HG03342 (cell line): ENCODE measurements at regions not wholly inside any gene's neighbourhood (a gene's known extent, or its start where the extent isn't known, plus 50 kb on each side); places are given as distances from the start of the nearest gene placed in this dataset.

Experiments used
- ATAC-seq: cut with Tn5 transposase; IDR thresholded peaks from one replicate; pipeline ENCODE4 v1.9.1; 2021; ENCODE audit warnings: mild to moderate bottlenecking, moderate library complexity; ENCODE audit not compliant: unreplicated experiment

DNA sequence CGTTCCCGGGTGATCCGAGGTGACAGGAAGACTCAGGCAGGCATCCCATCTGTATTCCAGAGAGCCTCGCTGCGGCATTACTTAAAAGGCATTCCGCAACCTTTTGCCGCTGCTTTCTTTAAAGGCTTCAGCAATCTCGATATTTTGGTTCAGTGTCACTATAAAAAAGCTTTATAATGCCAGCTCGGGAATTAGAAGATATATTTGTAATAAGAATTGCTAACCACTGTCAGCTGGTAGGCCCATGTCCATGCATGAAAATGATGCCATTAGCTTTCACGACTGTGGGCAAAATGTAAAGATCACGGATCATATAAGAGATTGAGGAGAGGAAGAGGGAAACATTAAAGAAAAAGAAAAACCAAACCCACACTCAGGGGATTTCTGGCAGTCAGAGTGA is 578.6 kb upstream of the CDH5 start:
- ATAC-seq = no peak

DNA sequence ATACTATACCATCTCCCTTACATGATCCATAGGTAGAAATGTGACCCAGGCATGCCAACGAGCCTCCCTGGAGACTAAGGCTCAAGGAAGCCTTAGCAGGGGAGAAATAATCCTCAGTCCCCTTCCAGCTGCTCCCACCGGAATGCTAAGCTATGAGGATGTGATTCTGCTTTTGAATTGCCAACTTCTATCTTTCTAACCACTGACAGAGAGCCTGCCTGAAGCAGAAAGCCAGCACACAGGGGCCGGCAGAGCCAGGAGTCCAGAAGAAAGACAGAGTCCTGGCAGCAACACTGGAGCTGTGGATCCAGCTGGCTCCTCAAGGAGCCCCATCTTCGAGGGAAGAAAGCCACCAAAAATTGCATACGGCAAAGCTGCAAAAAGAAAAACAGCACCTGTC is 579.6 kb upstream of the CDH5 start:
- ATAC-seq = no peak

DNA sequence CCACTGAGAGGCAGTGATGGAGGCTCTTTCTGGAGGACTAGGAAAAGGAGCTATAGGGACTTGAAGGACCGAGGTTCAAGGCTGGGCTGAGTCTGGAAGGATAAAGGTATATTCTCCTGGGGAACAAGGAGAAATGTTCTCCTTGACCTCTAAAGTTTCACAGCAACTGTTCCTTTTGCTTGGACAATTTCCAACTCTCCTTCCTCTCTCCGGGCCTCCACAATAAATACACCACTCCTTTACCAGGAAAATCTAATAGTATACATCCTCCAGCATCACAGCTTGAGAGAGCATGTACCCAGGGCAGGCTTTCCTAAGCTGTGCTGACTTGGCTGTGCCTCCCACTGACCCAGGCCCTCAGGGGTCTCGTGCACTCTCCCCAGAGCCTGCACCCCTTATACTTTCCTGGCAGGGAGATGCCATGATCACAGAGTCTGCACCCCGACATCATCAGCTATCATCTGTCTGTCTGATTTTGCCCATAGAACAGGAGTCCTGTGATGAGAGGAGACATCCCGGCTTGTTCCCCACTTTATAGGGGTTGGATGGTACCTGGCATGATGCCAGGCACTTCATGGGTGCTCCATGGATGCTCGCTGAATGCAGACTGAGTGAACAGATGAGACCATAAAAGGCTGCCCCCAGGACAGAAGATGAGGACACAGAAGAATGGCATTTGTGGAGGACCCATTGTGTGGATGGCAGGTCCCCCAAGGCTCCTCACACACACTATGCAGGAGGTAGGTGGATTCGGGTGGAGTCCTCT is 582.6 kb upstream of the CDH5 start:
- ATAC-seq = no peak

DNA sequence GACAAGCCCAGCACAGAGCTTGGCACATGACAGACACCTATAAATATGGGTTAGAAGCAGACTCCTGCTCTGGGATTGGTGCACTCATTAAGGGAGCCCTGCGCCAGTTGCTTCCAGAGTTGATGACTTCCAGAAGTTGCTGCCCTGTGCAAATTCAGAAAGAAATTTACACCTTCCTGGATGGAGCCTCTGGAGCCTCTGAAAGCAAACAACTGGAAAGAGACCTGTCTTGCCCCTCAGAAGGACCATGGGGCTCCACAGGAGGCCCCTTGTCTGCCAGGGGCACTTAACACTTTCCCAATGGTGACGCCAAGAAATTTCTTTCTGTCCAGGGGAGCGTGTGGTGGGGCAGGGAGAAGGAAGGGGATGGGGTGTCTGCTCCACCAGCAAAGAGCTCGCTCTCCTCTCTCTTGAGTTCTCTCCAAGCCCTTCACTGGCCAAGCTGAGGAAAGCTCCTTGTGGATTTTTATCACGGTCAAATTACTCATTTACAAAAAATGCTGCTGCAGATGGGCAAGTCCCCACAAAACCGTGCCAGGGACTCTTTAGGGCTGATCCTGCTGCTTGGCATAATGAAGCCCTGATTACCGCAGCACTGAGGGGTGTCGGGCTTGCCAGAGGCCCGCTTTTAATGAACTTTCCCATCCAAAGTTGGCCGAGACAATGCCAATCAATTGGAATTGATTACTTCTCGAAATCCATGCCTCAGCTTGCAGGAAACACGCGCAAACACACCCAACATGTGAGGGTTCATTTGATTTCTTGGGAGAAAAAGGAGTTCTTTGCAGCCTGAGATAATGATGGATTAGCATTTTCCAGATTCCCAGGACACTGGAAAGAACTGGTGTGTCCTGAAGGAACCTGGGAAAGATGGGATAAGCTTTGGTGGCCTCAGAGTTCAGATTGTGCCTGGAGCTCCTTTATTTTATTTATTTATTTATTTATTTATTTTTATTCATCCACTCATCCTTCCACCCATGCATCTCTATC is 583.6 kb upstream of the CDH5 start:
- ATAC-seq = no peak

DNA sequence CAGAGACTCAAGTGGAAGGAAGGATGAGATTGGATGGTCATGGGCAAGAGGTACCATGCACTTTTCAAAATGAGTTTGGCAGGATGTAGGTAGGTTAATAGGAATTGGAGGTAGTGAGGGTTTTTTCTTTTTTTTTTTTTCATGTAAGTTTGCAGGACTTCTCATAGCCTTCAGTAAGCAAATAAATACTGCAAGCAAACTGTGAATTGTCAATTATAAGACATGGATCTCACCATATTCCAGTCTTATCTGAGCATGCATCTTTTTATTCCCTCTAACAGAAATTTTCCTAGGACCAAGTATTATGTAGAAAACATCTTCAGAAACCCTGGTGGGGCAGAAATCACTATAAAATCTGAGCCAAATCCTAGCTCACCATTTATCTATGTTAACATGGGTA is 584.6 kb upstream of the CDH5 start:
- no peak for ATAC-seq

GRCh38 chr16:65781363-65781762 is 585.1 kb upstream of the CDH5 start:
- no peak for ATAC-seq

DNA sequence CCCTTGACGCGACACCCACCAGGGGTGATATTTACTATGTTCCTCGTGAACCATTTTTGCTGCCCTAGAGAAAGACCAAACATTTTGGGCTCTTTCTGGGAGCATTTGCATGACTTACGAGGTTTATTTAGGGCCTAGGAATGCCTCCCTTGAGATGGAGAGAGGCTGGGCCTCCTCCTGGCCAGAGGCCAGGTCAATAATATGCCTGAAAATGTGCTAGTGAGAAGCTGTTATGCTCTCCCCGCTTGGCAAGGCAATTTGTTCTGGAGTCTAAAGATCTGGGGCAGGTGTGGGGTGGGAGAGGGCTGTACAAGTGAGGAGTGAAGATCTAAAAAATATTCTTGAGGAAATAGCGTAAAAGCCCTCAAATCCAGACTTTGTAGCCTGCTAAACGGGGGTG is 587.3 kb upstream of the CDH5 start:
- no peak for ATAC-seq

DNA sequence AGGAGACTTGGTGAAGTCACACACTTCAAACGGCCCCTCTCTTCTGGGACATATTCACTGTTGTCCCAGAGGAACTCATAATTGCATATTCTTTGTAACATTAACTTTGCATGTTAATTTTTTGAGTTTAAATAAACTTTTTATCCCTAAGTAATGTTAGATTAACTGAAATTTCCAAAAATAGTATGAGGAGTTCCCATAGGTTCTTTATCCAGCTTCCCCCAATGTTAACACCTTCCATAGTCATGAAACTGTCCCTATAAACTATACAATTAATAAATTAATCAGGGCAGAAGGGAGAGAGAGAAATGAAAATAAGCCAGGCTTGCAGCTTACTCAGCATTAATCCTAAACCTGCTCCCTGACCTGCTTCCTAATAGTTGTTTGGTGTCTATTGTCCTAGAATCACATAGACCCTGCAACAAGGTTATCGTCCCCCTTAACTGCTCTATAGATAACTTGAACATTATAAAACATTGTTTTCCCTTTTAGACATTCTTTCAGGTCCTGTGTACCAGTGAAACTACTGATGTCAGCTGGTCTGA is 589.8 kb upstream of the CDH5 start:
- ATAC-seq = no peak

DNA sequence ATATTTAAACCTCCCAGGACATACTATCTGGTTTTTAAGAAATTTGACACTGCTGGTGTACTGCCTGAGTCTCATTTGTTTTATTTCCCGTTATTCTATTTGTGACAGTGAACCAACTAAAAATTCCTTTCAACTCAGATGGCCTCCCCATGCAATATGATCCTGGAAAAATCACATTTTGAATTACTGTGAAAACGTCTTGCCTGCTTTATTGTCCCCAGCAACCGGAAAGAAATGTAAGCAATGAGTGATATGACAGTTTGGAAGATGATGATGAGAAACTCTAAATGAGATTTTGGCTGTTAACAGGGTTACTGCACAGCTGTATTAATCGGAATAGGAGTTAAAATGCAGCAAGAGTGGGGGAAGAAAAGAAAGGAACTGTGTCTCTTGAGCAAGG is 590.7 kb upstream of the CDH5 start:
- no peak for ATAC-seq

DNA sequence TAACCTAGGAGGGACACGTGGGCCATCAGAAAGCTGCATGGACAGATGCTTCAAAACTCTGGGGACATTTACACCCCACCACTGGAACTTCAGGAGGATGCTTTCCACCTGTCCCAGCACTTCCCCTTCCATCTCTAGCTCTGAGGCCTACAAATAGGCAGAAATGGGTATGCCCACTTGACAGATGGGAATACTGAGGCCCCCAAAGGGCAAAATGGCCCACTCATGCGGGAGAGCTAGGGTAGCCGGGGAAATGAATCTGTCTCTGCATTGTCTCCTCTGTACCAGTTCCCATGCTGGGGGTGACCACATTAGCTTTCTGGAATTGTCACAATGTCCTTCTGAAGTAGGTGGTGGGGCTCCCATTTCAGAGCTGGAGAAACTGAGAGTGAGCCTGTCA is 592.1 kb upstream of the CDH5 start:
- ATAC-seq = no peak

DNA sequence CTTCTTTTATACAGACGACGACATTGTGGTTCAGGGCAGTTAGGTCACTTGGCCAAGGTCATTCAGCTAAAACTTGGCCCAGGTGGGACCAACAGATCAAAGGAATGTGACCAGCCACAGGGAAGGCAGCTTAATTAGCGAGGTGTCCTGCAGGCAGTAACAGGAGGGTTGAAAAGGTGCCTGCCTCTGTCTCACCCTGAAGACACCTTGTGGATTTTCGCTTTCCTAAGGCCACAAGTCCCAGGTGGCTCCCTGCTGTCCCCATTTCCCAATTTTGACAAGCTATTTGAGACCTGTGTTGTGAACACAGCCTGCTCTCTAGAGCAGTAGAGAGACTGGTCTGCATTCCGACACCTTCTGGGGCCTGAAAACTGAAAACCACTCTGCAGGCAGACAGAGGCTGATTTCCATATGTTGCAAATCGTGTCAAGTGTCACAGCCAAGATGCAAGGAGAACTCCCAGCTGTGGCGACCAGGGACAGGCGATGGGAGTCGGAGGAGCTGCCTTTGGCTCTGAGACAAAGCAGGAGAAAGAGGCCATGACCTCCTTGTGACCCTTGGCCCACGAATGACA is 593.1 kb upstream of the CDH5 start:
- ATAC-seq = no peak

GRCh38 chr16:65772134-65772732 is 594.3 kb upstream of the CDH5 start:
- no peak for ATAC-seq

- ATAC-seq = no peak
These were observed 594.8 kb upstream of the CDH5 start for GRCh38 chr16:65771707-65772106.

DNA sequence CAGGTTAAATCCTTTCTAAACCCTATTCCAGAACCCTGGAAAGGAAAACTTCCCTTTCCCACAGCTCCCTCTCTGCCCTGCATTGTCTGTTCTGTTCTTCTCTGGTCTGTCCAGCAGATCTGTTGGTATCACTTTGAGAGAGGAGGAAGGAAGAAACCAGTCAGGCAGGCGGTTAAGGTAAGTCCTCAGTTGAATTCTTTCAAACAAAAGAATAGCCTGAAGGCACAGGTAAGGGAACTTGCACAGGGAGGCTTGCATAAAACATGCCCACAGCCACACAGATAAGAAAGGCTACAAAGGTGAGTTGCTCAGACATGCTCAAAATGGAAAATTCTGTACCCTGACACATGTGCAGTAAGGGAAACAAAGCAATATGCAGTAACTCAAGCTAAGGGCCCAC is 595.7 kb upstream of the CDH5 start:
- no peak for ATAC-seq

DNA sequence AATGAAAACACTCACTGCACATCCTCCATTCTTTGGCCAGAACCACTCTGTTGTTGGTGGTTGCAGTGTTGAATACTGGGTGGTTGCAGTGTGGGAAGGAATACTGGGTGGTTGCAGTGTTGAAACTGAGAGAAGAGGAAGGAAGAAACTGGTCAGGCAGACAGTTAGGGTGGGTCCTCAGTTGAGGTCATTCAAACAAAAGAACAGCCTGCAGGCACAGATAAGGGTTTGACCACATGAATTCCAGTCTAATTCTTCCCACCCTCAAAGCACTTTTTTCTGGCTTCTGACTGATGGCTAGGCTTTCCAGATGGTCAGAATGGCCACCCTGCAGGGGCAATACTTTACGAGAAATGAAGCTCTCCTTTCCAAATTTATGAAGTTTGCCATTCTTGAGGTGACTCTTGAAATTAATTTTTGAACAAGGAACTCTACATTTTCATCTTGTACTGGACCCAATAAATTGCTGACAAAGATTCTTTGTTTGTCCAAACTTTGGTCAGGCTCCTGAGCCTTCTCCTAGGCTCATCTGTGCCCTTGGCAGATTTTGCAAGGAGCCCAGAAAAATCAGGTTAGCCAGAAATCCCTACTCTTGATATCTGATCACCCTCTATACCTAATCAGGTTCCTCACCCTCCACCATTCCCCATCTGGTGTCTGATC is 596.6 kb upstream of the CDH5 start:
- ATAC-seq = no peak

DNA sequence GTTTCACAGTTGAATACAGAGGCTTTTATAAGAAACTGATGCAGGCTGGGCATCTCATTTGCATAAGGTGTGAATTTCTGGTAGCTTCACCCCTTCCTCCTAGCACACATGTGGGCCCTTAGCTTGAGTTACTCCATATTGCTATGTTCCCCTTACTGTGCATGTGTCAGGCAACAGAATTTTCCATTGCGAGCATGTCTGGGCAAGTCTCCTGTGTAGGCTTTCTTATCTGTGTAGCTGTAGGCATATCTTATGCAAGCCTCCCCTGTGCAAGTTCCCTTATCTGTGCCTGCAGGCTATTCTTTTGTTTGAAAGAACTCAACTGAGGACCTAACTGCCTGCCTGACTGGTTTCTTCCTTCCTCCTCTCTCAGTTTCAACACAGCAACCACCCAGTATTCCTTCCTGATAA is 597.4 kb upstream of the CDH5 start:
- no peak for ATAC-seq

DNA sequence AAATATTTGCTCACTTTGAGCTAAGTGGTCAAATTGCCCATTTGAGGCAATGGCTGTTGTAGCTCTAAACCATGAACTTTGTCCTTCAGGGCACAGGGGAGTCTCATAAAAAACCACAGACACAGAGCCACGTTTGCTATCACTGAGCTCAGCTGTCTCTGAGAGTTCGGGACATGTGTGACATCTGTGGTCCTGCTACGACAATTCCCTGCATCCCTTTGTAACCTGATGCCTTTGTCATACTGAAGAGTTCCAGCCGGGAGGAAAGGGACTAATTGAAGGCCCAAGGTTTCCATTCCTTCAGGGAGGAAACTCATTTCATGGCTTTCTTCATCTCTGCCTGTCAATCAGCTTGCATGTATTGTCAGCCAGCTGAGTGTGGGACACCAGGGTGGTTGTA is 599.4 kb upstream of the CDH5 start:
- ATAC-seq = no peak

- no peak for ATAC-seq
These were observed 602.7 kb upstream of the CDH5 start for GRCh38 chr16:65763640-65764305.

DNA sequence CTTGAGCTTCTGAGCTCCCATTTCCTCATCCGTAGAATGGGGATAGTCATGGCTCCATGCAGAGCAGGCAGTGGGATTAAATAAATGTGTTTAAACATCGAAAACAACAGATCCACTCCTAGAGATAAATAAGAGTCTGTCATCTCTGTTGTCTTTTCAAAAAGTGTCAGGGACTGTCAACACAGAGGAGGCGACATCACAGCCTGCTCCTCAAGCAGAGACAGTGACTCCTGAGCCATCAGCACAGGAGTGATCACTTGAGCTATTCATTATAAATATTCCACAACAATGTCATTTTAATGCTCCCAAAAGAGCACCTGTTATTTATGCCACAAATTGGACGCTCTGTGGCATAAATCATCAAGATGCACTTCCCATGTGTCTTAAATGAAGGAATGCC is 605.6 kb upstream of the CDH5 start:
- no peak for ATAC-seq

DNA sequence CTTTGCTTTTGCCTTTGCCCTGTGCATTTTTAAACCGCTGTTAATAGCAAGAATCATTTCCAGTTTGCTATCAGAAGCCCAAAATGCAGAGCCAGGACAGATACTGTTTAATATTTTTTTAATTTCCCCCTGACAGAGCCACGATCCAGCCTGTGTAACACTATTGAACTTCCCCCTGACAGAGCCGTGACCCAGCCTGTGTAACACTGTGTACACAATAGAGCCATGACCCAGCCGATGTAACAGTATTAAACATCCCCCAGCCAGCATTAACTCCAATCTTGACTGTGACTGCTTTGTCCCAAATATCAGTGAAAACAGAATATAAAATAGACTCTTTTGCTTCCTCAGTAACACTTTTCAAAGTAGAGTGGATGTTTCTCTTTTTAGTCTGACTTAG is 607.9 kb upstream of the CDH5 start:
- ATAC-seq = no peak
